GM12864 (cell line): ENCODE measurements at regions not wholly inside any gene's neighbourhood (a gene's known extent, or its start where the extent isn't known, plus 50 kb on each side); places are given as distances from the start of the nearest gene placed in this dataset.

Source experiments
- DNase-seq: peaks from one replicate; pipeline ENCODE4 v3.0.0-alpha.2; 2011; ENCODE audit warnings: low read depth
- H3K4me3 ChIP-seq: 2 replicates; pipeline ENCODE4 v1.5.1; 2011; ENCODE audit warnings: mild to moderate bottlenecking, low read depth, low read length, control low read depth
- CTCF ChIP-seq: IDR thresholded peaks from 2 replicates; pipeline ENCODE4 v1.5.1; 2011; ENCODE audit warnings: low read depth, mild to moderate bottlenecking, moderate library complexity, low read length, control low read depth, inconsistent platforms; ENCODE audit errors: missing control alignments

DNA sequence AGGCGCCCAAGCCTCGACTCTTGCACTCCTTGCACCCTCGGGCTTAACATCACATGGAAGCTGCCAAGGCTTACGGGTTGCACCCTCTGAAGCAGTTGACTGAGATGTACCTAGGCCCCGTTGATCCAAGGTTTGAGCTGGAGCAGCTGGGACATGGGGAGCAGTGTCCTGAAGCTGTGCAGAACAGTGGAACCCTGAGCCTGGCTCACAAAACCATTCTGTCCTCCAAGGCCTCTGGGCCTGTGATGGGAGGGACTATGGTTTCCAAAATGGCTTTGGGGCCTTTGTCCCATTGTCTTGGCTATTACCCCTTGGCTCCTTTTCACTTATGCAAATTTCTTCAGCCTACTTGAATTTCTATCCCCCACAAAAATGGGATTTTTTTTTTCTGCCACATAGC is 454.0 kb downstream of the PIK3C3 start:
- TF ChIP-seq CTCF = no peak
- no peak for DNase-seq
- no peak overlapping the region for H3K4me3 ChIP-seq

DNA sequence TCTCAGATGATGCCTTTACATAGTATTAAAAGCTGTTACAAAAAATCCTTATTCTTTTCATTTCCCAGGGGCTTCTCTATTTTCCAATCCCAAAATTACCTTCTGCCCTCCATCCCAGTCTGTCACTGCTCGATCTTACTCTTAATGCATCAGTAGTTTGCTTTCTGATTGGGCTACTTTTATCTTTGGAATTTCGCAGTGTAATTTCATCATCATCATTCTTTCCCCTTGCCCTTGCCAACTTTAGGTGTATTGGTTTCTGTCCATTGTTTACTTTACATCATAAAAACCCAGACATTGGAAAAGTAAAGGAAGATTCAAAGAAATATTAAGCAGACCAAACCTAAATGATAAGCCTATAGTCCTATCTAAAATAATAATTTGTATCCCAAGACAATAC is 457.2 kb downstream of the PIK3C3 start:
- no peak for DNase-seq
- TF ChIP-seq CTCF = no peak
- H3K4me3 ChIP-seq = no peak overlapping the region

DNA sequence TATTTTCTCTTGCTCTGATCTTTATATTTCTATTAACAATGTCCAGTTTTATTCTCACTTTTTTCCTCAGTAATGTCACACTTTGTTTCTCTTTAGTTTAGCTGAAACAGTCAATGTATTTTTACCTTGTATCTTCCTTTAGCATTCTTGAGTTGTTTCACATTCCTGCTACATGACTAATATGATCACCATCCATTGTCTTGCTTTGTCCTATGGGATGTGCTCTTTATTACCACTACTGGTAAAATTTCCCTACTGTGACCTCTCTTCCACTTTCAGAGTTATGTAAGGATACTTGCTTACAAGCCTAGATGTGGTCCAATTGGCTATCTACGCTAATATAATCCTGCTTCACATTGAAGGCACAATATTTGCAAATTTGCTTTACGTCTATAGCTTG is 457.9 kb downstream of the PIK3C3 start:
- H3K4me3 ChIP-seq = no peak overlapping the region
- no peak for DNase-seq
- no peak for TF ChIP-seq CTCF

DNA sequence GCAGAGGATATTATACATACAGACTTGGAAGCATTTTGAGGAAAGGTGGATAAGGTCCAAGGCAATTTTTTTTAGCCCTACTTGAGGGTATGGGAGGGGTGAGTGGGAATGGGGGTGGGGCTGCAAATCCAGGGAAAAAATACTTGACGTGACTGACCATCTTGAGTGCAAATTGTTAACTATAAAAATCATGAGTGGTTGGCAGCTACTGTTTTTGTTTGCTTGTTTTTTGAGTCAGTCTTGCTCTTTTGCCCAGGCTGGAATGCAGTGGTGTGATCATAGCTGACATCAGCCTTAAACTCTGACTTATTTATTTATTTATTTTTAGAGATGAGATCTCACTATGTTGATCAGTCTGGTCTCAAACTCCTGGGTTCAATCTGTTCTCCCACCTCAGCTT is 458.8 kb downstream of the PIK3C3 start:
- DNase-seq = no peak
- no peak overlapping the region for H3K4me3 ChIP-seq
- TF ChIP-seq CTCF = no peak

GRCh38 chr18:42414756-42415454 is 459.9 kb downstream of the PIK3C3 start:
- no peak overlapping the region for H3K4me3 ChIP-seq
- no peak for DNase-seq
- no peak for TF ChIP-seq CTCF

DNA sequence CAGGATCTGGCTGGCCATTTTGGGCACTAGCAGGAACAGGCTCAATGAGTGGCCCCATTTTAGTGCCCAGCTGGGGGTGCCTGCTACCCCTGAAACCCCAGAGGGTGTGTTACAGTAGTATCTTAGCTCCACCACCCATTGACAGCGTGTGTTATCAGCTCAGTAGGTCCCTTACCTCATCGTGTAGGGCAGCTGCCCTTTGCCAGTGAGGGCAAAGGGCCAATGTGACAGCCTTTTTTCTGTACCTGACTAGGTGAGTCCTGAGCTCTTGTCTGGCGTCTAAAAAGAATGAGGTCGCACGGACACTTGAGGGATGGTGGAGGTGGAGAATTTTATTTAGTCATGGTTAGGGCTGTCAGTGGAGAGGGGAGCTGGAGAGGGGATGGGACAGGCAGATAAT is 462.2 kb downstream of the PIK3C3 start:
- no peak overlapping the region for H3K4me3 ChIP-seq
- DNase-seq = no peak
- no peak for TF ChIP-seq CTCF

GRCh38 chr18:42418121-42418520 is 463.1 kb downstream of the PIK3C3 start:
- TF ChIP-seq CTCF = no peak
- no peak overlapping the region for H3K4me3 ChIP-seq
- DNase-seq = no peak
